Neural crest cell (in vitro differentiated cells): ENCODE measurements at regions not wholly inside any gene's neighbourhood (a gene's known extent, or its start where the extent isn't known, plus 50 kb on each side); places are given as distances from the start of the nearest gene placed in this dataset.

Experiments used
- DNase-seq: peaks from one replicate; pipeline ENCODE4 v3.0.0; 2021; ENCODE audit warnings: low read depth, mixed read lengths, low spot score
- H3K27ac Mint-ChIP-seq: one replicate; pipeline ENCODE4 v1.8.0; 2021; ENCODE audit warnings: mild to moderate bottlenecking, mixed read lengths; ENCODE audit not compliant: unreplicated experiment
- H3K27me3 Mint-ChIP-seq: 2 replicates; pipeline ENCODE4 v1.8.0; 2021; ENCODE audit warnings: low read depth, mild to moderate bottlenecking, mixed read lengths
- H3K36me3 Mint-ChIP-seq: 2 replicates; pipeline ENCODE4 v1.8.0; 2021; ENCODE audit warnings: low read depth, mild to moderate bottlenecking, mixed read lengths
- H3K4me1 Mint-ChIP-seq: 2 replicates; pipeline ENCODE4 v1.8.0; 2021; ENCODE audit warnings: mixed read lengths
- H3K4me3 Mint-ChIP-seq: one replicate; pipeline ENCODE4 v1.8.0; 2021; ENCODE audit warnings: mild to moderate bottlenecking, mixed read lengths
- H3K9me3 Mint-ChIP-seq: 2 replicates; pipeline ENCODE4 v1.8.0; 2021; ENCODE audit warnings: mixed read lengths
- CTCF ChIP-seq: fragments of 200-600 bp; sonication (generic); conservative IDR thresholded peaks from 2 replicates; pipeline ENCODE4 v1.5.0; 2021; ENCODE audit warnings: antibody characterized with exemption, mild to moderate bottlenecking

DNA sequence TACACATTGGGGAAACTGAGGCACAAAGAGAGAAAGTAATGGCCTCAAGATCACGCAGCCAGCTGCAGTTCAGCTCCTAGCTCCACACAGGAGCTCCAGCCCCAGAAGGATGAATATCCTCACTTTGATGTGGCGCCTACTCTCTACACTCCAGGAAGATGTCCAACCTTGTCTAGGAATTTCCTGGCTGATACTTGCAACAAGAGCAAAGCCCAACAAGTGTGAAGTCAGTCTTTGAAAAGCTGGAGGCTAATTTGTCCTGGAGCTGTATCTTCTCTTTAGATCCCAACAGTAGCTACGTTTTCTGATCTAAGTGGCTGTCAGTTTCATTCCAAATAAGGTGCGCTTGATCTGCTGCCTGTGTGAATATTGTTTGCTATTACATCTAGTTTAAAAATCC is 344.9 kb downstream of the PTPRU start:
- H3K27ac Mint-ChIP-seq = no peak overlapping the region
- no peak for TF ChIP-seq CTCF
- H3K9me3 Mint-ChIP-seq = no peaks in the 10 kb centered on the region
- H3K36me3 Mint-ChIP-seq = no peaks in the 10 kb centered on the region
- no peaks in the 10 kb centered on the region for H3K27me3 Mint-ChIP-seq
- H3K4me1 Mint-ChIP-seq = peaks cover 9% of the 10 kb centered on the region
- DNase-seq = no peak
- H3K4me3 Mint-ChIP-seq = no peak overlapping the region

- no peak overlapping the region for H3K4me3 Mint-ChIP-seq
- H3K27me3 Mint-ChIP-seq = no peaks in the 10 kb centered on the region
- H3K36me3 Mint-ChIP-seq = no peaks in the 10 kb centered on the region
- no peak for TF ChIP-seq CTCF
- DNase-seq = no peak
- no peaks in the 10 kb centered on the region for H3K9me3 Mint-ChIP-seq
- peaks cover 22% of the 10 kb centered on the region for H3K4me1 Mint-ChIP-seq
- no peak overlapping the region for H3K27ac Mint-ChIP-seq
These were observed 343.6 kb downstream of the PTPRU start for GRCh38 chr1:29579821-29580425.

DNA sequence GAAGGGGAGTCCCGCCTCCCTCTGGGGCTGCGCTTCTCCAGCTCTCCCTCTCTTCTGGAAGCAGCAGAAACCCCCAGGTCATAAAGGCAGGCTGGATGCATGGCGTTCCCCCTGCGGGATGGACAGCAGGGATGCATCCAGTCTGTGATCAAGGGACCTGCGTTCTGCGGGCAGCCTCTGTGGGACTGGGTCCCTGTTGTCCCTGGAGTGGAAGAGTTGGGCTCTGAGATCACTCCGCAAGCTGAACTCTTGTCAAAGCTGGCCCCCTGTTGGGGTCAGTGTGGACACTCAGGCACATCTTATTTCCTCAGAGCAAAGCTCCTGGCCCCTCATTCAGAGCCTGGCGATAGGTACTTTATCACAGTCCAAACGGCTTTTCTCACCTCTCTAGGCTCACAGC is 341.2 kb downstream of the PTPRU start:
- H3K9me3 Mint-ChIP-seq = no peaks in the 10 kb centered on the region
- no peak for DNase-seq

DNA sequence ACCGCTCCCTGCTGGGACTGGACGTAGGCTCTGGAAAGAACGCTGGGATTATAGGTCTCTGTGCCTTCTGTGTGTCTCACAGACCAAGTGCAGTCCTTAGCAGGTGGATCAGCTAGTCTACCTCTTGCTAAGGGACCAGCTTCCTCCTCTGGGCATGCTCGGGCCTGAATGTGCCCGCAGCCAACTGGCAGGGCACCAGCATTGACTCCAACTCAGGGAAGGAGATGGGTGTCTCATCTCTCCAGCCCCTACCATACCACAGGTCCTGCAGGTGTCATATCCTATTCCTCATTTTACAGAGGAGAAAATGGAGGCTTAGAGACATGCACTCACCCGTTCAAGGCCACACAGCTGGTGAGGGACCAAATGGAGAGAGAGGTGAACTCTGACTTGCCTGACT is 340.2 kb downstream of the PTPRU start:
- no peak overlapping the region for H3K4me3 Mint-ChIP-seq
- no peak for DNase-seq
- no peak for TF ChIP-seq CTCF
- H3K9me3 Mint-ChIP-seq = no peaks in the 10 kb centered on the region
- no peaks in the 10 kb centered on the region for H3K36me3 Mint-ChIP-seq
- peaks cover 35% of the 10 kb centered on the region for H3K4me1 Mint-ChIP-seq
- no peaks in the 10 kb centered on the region for H3K27me3 Mint-ChIP-seq
- no peak overlapping the region for H3K27ac Mint-ChIP-seq

More for the DNA sequence above, 341.2 kb downstream of the PTPRU start:
- H3K27me3 Mint-ChIP-seq = no peaks in the 10 kb centered on the region
- H3K27ac Mint-ChIP-seq = no peak overlapping the region
- no peak overlapping the region for H3K4me3 Mint-ChIP-seq
- no peaks in the 10 kb centered on the region for H3K36me3 Mint-ChIP-seq
- TF ChIP-seq CTCF = no peak
- H3K4me1 Mint-ChIP-seq = peaks cover 35% of the 10 kb centered on the region

DNA sequence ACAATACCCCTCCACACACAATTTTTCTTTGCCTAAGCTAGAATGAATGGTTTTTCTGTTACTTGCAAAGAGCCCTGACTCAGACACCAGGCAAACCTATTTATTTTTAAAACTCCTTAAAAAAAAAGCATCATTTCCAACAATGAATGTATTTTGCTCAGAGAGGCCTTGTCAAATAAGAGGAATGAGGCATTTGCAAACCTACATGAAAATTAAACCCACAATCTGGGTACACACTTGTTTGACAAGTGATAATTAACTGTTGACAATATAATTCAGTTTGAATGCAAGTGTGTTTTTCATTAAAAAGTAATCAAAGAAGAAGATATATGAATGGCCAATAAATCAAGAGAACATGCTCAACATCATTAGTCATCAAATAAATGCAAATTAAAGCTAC is 339.5 kb downstream of the PTPRU start:
- peak overlapping the region; percentile 16 for H3K27ac Mint-ChIP-seq
- no peaks in the 10 kb centered on the region for H3K9me3 Mint-ChIP-seq
- TF ChIP-seq CTCF = no peak
- peak overlapping the region; percentile 17 for H3K4me3 Mint-ChIP-seq
- H3K27me3 Mint-ChIP-seq = no peaks in the 10 kb centered on the region
- DNase-seq = no peak
- H3K36me3 Mint-ChIP-seq = no peaks in the 10 kb centered on the region
- H3K4me1 Mint-ChIP-seq = peaks cover 35% of the 10 kb centered on the region
